Lower leg skin (tissue), 4 donors: ENCODE measurements at regions not wholly inside any gene's neighbourhood (a gene's known extent, or its start where the extent isn't known, plus 50 kb on each side); places are given as distances from the start of the nearest gene placed in this dataset.

Experiments used
- DNase-seq, 2 donors: peaks; one replicate each; pipeline ENCODE4 v3.0.0-alpha.2; 2019; ENCODE audit warnings: low spot score in 2 of 2
- H3K4me3 ChIP-seq: fragments of 200-600 bp; sonication (generic); 2 replicates; pipeline ENCODE4 v1.5.1; 2017; ENCODE audit warnings: mild to moderate bottlenecking, low read depth; ENCODE audit not compliant: poor library complexity, severe bottlenecking
- CTCF ChIP-seq, 3 donors: fragments of 450-650 bp; IDR thresholded peaks; one replicate each; pipeline ENCODE4 v1.5.1; 2016; ENCODE audit warnings: antibody characterized with exemption in 3 of 3, mild to moderate bottlenecking in 3 of 3, moderate library complexity in 2 of 3
- POLR2A ChIP-seq, 2 donors: fragments of 450-650 bp; IDR thresholded peaks; one replicate each; pipeline ENCODE4 v1.6.1; 2016 to 2017; ENCODE audit warnings: antibody characterized with exemption in 2 of 2, mild to moderate bottlenecking in 1 of 2, moderate library complexity in 1 of 2
- WGBS, 2 donors: methylation state at CpG; one replicate each; pipeline ENCODE4 v1.1.5; 2018; 5-methylcytosine and 5-hydroxymethylcytosine counted together
- intact Hi-C: fragments of 100-400 bp; cut with DNase I; formaldehyde crosslinking; loops from one replicate; pipeline ENCODE4 v1.15.0; 2023; ENCODE audit warnings: low total_unique reads

- H3K4me3 ChIP-seq = no peak overlapping the region
- TF ChIP-seq CTCF (IDR thresholded peaks at IDR 0.05) (no peak), POLR2A (IDR thresholded peaks at IDR 0.05) (no peak)
- 91% methylated on average over 2 of the region's 2 CpGs for WGBS, 2 donors
- intact Hi-C loops = no loop called here
- DNase-seq = no peak
Measured at GRCh38 chr2:187985195-187985594, 306.5 kb upstream of the GULP1 start.

GRCh38 chr2:187985923-187986322 lies 305.8 kb upstream of the GULP1 start:
- no peak overlapping the region for H3K4me3 ChIP-seq
- TF ChIP-seq CTCF (IDR thresholded peaks at IDR 0.05) = no peak
- TF ChIP-seq POLR2A (IDR thresholded peaks at IDR 0.05) = no peak
- DNase-seq = no peak
- intact Hi-C loops = no loop called here
- 53 to 55% methylated on average over 4 of the region's 4 CpGs for WGBS, 2 donors

- DNase-seq = no peak
- TF ChIP-seq CTCF (IDR thresholded peaks at IDR 0.05) (no peak), POLR2A (IDR thresholded peaks at IDR 0.05) (no peak)
- no peak overlapping the region for H3K4me3 ChIP-seq
- intact Hi-C loops = no loop called here
- WGBS, 2 donors = 72 to 73% methylated on average over 7 of the region's 7 CpGs
Measured at GRCh38 chr2:187986390-187987105, 305.1 kb upstream of the GULP1 start.

GRCh38 chr2:187988348-187988747 lies 303.3 kb upstream of the GULP1 start:
- no peak for DNase-seq
- TF ChIP-seq POLR2A (IDR thresholded peaks at IDR 0.05) (no peak), CTCF (IDR thresholded peaks at IDR 0.05) (no peak)
- H3K4me3 ChIP-seq = no peak overlapping the region
- intact Hi-C loops = no loop called here
- WGBS, 2 donors = 61 to 69% methylated on average over 6 of the region's 6 CpGs

GRCh38 chr2:187989925-187990623 lies 301.6 kb upstream of the GULP1 start:
- DNase-seq = no peak
- H3K4me3 ChIP-seq = no peak overlapping the region
- TF ChIP-seq CTCF (IDR thresholded peaks at IDR 0.05) (no peak), POLR2A (IDR thresholded peaks at IDR 0.05) (no peak)
- WGBS, 2 donors = 36 to 78% methylated on average over 2 of the region's 2 CpGs
- intact Hi-C loops = no loop called here
